ENCODE measurements at regions not wholly inside any gene's neighbourhood (a gene's known extent, or its start where the extent isn't known, plus 50 kb on each side); places are given as distances from the start of the nearest gene placed in this dataset.

- TF ChIP-seq STAT5B (CRISPR knock-in tag; IDR thresholded peaks at IDR 0.05) (no peak), ZNF691 (CRISPR knock-in tag; IDR thresholded peaks at IDR 0.05; ENCODE audit: borderline replicate concordance, low read depth) (no peak), NFE2L1 (CRISPR knock-in tag; IDR thresholded peaks at IDR 0.05; ENCODE audit: borderline replicate concordance) (no peak), E2F1 (CRISPR knock-in tag; IDR thresholded peaks at IDR 0.05) (no peak), NFRKB (IDR thresholded peaks at IDR 0.05) (no peak), CTCF (CRISPR knock-in tag; IDR thresholded peaks at IDR 0.05) (no peak), SNAPC2 (CRISPR knock-in tag; IDR thresholded peaks at IDR 0.05) (no peak), ZBTB26 (CRISPR knock-in tag; IDR thresholded peaks at IDR 0.05; ENCODE audit: borderline replicate concordance) (no peak), DRAP1 (CRISPR knock-in tag; IDR thresholded peaks at IDR 0.05) (no peak)
These were observed 700.1 kb upstream of the RAG2 start for GRCh38 chr11:37298173-37298572.

Measured in HepG2 (cell line).